GM12873 (cell line): ENCODE measurements at regions not wholly inside any gene's neighbourhood (a gene's known extent, or its start where the extent isn't known, plus 50 kb on each side); places are given as distances from the start of the nearest gene placed in this dataset.

Source experiments
- TF ChIP-seq, protein P1 (sequence below): IDR thresholded peaks from 2 replicates; pipeline ENCODE4 v1.5.1; 2012; ENCODE audit warnings: low read depth, mild to moderate bottlenecking, moderate library complexity, low read length, control low read depth; ENCODE audit not compliant: insufficient read depth; ENCODE audit errors: missing control alignments

DNA sequence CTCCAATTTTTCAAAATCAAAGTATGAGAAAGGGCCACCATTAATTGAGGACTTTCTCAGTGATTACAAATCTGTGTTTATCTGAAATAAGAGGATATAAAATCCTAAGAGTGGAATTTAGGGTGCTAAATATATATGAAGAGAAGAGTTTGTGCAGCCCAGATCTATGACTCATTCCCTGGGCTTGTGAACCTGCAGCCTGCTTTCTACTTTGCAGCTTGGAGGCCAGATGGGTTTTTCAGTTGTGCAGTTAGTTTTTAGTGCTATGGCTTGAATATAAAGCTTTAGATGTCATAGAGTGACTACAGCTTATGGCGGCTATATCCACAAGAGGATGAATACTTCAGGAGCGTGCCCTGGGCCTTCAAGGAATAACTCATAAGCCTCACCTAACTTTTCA, 1391.1 kb downstream of the FSTL5 start:
- TF ChIP-seq, protein P1, sequence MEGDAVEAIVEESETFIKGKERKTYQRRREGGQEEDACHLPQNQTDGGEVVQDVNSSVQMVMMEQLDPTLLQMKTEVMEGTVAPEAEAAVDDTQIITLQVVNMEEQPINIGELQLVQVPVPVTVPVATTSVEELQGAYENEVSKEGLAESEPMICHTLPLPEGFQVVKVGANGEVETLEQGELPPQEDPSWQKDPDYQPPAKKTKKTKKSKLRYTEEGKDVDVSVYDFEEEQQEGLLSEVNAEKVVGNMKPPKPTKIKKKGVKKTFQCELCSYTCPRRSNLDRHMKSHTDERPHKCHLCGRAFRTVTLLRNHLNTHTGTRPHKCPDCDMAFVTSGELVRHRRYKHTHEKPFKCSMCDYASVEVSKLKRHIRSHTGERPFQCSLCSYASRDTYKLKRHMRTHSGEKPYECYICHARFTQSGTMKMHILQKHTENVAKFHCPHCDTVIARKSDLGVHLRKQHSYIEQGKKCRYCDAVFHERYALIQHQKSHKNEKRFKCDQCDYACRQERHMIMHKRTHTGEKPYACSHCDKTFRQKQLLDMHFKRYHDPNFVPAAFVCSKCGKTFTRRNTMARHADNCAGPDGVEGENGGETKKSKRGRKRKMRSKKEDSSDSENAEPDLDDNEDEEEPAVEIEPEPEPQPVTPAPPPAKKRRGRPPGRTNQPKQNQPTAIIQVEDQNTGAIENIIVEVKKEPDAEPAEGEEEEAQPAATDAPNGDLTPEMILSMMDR: no peak

DNA sequence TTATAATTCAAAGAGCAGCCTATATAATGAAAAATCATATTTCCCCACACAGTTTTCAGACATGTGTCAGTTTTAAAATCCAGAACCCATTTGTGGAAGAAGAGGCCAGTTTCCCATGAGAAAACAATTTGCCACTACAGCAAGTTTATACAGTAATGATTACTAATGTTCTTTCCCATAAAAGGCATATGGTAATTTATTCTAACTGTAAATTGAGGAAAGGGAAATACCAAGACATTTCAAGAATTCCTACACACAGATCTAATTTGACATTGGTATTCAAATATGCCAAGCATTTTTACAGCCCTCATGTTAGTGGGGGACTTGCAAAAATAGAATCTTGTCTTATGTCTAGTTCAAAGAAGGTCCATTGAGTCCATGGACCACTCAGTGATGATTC, 1368.6 kb downstream of the FSTL5 start:
- TF ChIP-seq, protein P1: no peak

DNA sequence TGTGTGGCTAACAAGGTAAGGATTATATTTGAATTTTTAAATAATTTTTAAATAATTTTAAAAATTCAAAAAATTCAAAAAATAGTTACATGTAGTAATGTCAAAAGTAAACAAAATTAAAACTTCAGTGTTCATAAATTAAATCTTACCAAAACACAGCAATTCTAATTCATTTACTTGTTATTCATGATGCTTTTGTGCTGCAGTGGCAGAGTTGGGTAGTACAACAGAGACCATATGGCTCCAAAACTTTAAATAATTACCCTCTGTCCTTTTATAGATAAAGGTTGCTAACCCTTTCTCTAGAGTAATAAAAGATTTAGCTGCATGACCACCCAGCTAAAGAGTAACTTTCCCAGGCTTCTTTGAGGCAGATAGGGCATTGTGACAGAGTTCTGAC, 1355.6 kb downstream of the FSTL5 start:
- TF ChIP-seq, protein P1: no peak

DNA sequence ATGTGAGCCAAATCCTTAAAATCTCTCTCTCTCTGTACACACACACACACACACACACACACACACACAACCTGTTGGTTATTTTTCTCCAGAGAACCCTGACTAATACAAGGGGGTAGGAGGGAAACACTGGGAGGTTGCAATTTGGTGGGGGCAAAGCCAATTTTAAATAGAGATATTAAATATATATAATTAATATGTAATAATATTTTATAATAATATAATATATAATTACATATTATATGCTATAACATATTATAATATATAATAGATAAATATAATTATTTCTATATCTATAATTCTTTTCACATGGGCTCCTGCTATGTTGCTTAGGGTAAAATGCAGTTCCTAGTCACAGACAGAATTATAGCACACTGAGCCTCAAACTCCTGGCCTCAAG, 1354.2 kb downstream of the FSTL5 start:
- TF ChIP-seq, protein P1: no peak

DNA sequence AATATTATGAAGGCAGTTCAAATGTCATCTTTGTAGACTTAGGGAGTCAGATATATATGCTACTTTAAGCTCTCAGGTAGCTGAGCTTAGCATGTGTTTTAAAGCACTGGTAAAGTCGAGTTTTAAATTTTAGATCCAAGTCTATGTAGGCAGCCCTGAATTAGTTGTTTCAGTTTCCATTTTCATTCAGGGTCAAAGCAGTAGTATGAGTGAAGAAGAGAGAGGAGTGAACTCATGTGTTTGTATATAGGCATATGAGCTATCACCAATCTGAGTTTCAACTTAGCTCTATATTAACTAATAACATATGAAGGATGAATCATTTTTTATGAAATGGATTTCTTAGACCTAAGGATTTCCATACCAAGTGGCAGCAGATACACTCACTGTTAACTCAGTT, 1353.4 kb downstream of the FSTL5 start:
- TF ChIP-seq, protein P1: no peak

DNA sequence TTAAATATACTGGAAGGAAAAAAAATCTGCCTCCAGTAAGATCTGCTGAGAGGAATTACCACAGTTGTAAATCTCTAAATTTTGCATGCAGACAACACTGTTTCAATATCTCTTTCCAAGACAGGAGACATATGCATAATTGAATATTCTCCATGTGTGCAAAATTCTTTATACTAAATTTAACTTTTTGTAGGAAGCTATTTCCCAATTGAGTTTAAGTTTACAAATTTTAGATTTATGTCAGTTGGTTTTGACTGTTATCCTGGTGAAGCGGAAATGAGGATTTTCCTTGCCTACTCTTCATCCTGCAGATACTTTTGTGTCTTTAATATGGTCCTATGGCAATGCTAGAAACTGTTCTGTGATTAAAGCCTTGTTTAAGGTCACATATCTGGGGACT, 1352.9 kb downstream of the FSTL5 start:
- TF ChIP-seq, protein P1: no peak

DNA sequence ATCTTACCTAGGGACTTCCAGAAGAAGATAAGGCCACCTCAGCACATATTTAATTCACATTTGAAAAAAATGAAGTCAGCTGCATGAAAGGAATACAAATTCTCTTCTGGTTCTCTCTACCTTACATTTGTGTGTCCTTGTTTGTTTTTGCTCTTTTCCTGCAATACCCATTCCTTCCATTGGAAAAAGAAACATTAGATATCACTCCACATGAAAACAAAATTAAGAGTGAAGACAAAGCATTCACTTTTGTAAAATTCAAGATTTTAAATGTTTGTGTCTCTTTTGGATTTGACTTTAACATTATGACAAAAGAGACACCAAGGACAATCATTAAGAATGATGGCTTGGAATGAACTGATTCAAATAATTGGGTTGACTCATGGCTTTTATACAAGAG, 1351.8 kb downstream of the FSTL5 start:
- TF ChIP-seq, protein P1: no peak
